GM21381 (cell line): ENCODE measurements at regions not wholly inside any gene's neighbourhood (a gene's known extent, or its start where the extent isn't known, plus 50 kb on each side); places are given as distances from the start of the nearest gene placed in this dataset.

Experiments used
- ATAC-seq: cut with Tn5 transposase; IDR thresholded peaks from one replicate; pipeline ENCODE4 v1.9.1; 2021; ENCODE audit warnings: mild to moderate bottlenecking, moderate library complexity; ENCODE audit not compliant: unreplicated experiment

GRCh38 chr14:81668626-81669274, 135.1 kb upstream of the SEL1L start:
- ATAC-seq: no peak

GRCh38 chr14:81669308-81669707, 135.7 kb upstream of the SEL1L start:
- ATAC-seq: no peak

GRCh38 chr14:81673930-81674329, 140.3 kb upstream of the SEL1L start:
- no peak for ATAC-seq

- no peak for ATAC-seq
These were observed 142.7 kb upstream of the SEL1L start for GRCh38 chr14:81676395-81676794.

- no peak for ATAC-seq
These were observed 143.2 kb upstream of the SEL1L start for GRCh38 chr14:81676879-81677278.

GRCh38 chr14:81677736-81678135, 144.1 kb upstream of the SEL1L start:
- ATAC-seq: no peak

GRCh38 chr14:81679226-81679625, 145.6 kb upstream of the SEL1L start:
- no peak for ATAC-seq

GRCh38 chr14:81681541-81681940, 147.9 kb upstream of the SEL1L start:
- ATAC-seq: no peak

GRCh38 chr14:81682134-81682533, 148.5 kb upstream of the SEL1L start:
- no peak for ATAC-seq

GRCh38 chr14:81682701-81683100, 149.0 kb upstream of the SEL1L start:
- no peak for ATAC-seq

GRCh38 chr14:81684696-81685095, 151.0 kb upstream of the SEL1L start:
- no peak for ATAC-seq

GRCh38 chr14:81686512-81686911, 152.9 kb upstream of the SEL1L start:
- ATAC-seq: no peak

- no peak for ATAC-seq
These were observed 158.3 kb upstream of the SEL1L start for GRCh38 chr14:81691931-81692330.

- no peak for ATAC-seq
These were observed 160.8 kb upstream of the SEL1L start for GRCh38 chr14:81694419-81694818.

GRCh38 chr14:81709681-81710080, 176.0 kb upstream of the SEL1L start:
- ATAC-seq: no peak

GRCh38 chr14:81710232-81710845, 176.7 kb upstream of the SEL1L start:
- ATAC-seq: no peak

- no peak for ATAC-seq
These were observed 182.1 kb upstream of the SEL1L start for GRCh38 chr14:81715731-81716130.

- ATAC-seq: no peak
These were observed 183.3 kb upstream of the SEL1L start for GRCh38 chr14:81716953-81717352.

- ATAC-seq: no peak
These were observed 190.3 kb upstream of the SEL1L start for GRCh38 chr14:81723956-81724355.

GRCh38 chr14:81727218-81727617, 193.6 kb upstream of the SEL1L start:
- no peak for ATAC-seq

- ATAC-seq: no peak
These were observed 194.8 kb upstream of the SEL1L start for GRCh38 chr14:81728447-81728846.

GRCh38 chr14:81729622-81730021, 196.0 kb upstream of the SEL1L start:
- no peak for ATAC-seq

GRCh38 chr14:81737938-81738337, 204.3 kb upstream of the SEL1L start:
- ATAC-seq: no peak
